Kidney (tissue), 13 donors: ENCODE measurements at regions not wholly inside any gene's neighbourhood (a gene's known extent, or its start where the extent isn't known, plus 50 kb on each side); places are given as distances from the start of the nearest gene placed in this dataset.

Source experiments
- DNase-seq, 5 donors: peaks; one replicate each; pipeline ENCODE4 v3.0.0-alpha.2; 2013 to 2020
- FAIRE-seq: peaks from 2 replicates; lab custom pipeline; 2012; peaks lifted over from hg19 to GRCh38; lab: Jason Lieb, UNC
- H3K27ac ChIP-seq, 2 donors: one replicate each; pipeline ENCODE4 v1.7.0; 2013; ENCODE audit warnings: low read depth in 2 of 2, low read length in 2 of 2, inconsistent platforms in 1 of 2
- H3K27me3 ChIP-seq: one replicate; pipeline ENCODE4 v1.7.1; 2013; ENCODE audit warnings: low read length, inconsistent platforms; ENCODE audit not compliant: control insufficient read depth, insufficient read depth
- H3K36me3 ChIP-seq, 3 donors: one replicate each; pipeline versions ENCODE4 v1.7.0 to v1.7.1; 2013; ENCODE audit warnings: low read length in 3 of 3, control low read depth in 1 of 3, inconsistent platforms in 1 of 3; ENCODE audit not compliant: insufficient read depth in 3 of 3, control insufficient read depth in 2 of 3
- H3K4me1 ChIP-seq, 3 donors: one replicate each; pipeline versions ENCODE4 v1.7.0 to v1.7.1; 2013; ENCODE audit warnings: low read length in 3 of 3, inconsistent platforms in 1 of 3, low read depth in 1 of 3; ENCODE audit not compliant: control insufficient read depth in 2 of 3, insufficient read depth in 2 of 3
- H3K4me3 ChIP-seq, 3 donors: one replicate each; pipeline versions ENCODE4 v1.7.0 to v1.8.1; 2013; ENCODE audit warnings: low read length in 3 of 3, control low read depth in 1 of 3, inconsistent platforms in 1 of 3
- H3K9ac ChIP-seq, 3 donors: one replicate each; pipeline versions ENCODE4 v1.7.0 to v1.7.1; 2013; ENCODE audit warnings: low read length in 3 of 3, control low read depth in 1 of 3, inconsistent platforms in 1 of 3
- H3K9me3 ChIP-seq, 3 donors: one replicate each; pipeline versions ENCODE4 v1.7.0 to v1.7.1; 2013; ENCODE audit warnings: low read length in 3 of 3, control low read depth in 1 of 3, inconsistent platforms in 1 of 3; ENCODE audit not compliant: control insufficient read depth in 2 of 3, insufficient read depth in 1 of 3
- CTCF ChIP-seq: IDR thresholded peaks from 3 replicates; pipeline ENCODE4 v1.5.1; 2012; ENCODE audit warnings: mild to moderate bottlenecking, moderate library complexity, borderline replicate concordance; ENCODE audit not compliant: insufficient read depth; ENCODE audit errors: extremely low read depth
- intact Hi-C: fragments of 100-400 bp; cut with DNase I; formaldehyde crosslinking; loops from one replicate; pipeline ENCODE4 v1.11.1; 2022
- donor health status: control.
- donor health status: control.
- donor health status: control.
- donor health status: control.
- donor health status: control.
- donor health status: DM: yes; HTN: yes; CAD: no.
- donor health status: Normal renal cell carcinoma (clear cell type).

GRCh38 chr18:53918091-53918490, 306.4 kb downstream of the MBD2 start:
- FAIRE-seq: no peak

GRCh38 chr18:53911200-53911599, 313.3 kb downstream of the MBD2 start:
- no peak for FAIRE-seq
- Histone ChIP-seq H3K36me3 (no peaks in the 10 kb centered on the region), H3K4me1 (no peaks in the 10 kb centered on the region), H3K4me3 (no peak overlapping the region), H3K27ac (no peak overlapping the region), H3K9ac (no peak overlapping the region), H3K27me3 (no peaks in the 10 kb centered on the region), H3K9me3 (no peaks in the 10 kb centered on the region)
- TF ChIP-seq CTCF: no peak
- intact Hi-C loops: no loop called here
- DNase-seq: no peak

More at GRCh38 chr18:53918091-53918490, 306.4 kb downstream of the MBD2 start:
- DNase-seq: no peak
- Histone ChIP-seq H3K9me3 (no peaks in the 10 kb centered on the region), H3K4me1 (no peaks in the 10 kb centered on the region), H3K4me3 (no peak overlapping the region), H3K27me3 (no peaks in the 10 kb centered on the region), H3K36me3 (no peaks in the 10 kb centered on the region), H3K27ac (no peak overlapping the region), H3K9ac (no peak overlapping the region)
- intact Hi-C loops: no loop called here
- TF ChIP-seq CTCF: no peak

- H3K9ac ChIP-seq: no peak overlapping the region
- FAIRE-seq (peak; percentile 78), DNase-seq (no peak)
- no peaks in the 10 kb centered on the region for H3K9me3 ChIP-seq
- no peak overlapping the region for H3K27ac ChIP-seq
- intact Hi-C loops: no loop called here
- H3K4me3 ChIP-seq: no peak overlapping the region
- H3K4me1 ChIP-seq: no peaks in the 10 kb centered on the region
- no peaks in the 10 kb centered on the region for H3K36me3 ChIP-seq
- H3K27me3 ChIP-seq: no peaks in the 10 kb centered on the region
- peak; percentile 23 for TF ChIP-seq CTCF
Observed at GRCh38 chr18:53909668-53910067, 314.8 kb downstream of the MBD2 start.

GRCh38 chr18:53907921-53908320, 316.5 kb downstream of the MBD2 start:
- no peak for TF ChIP-seq CTCF
- intact Hi-C loops: no loop called here

More at GRCh38 chr18:53907921-53908320, 316.5 kb downstream of the MBD2 start:
- Histone ChIP-seq H3K27ac (no peak overlapping the region), H3K4me3 (no peak overlapping the region), H3K4me1 (no peaks in the 10 kb centered on the region), H3K9ac (no peak overlapping the region), H3K36me3 (no peaks in the 10 kb centered on the region), H3K27me3 (no peaks in the 10 kb centered on the region), H3K9me3 (no peaks in the 10 kb centered on the region)
- DNase-seq (no peak), FAIRE-seq (no peak)
